ENCODE measurements at regions not wholly inside any gene's neighbourhood (a gene's known extent, or its start where the extent isn't known, plus 50 kb on each side); places are given as distances from the start of the nearest gene placed in this dataset.

DNA sequence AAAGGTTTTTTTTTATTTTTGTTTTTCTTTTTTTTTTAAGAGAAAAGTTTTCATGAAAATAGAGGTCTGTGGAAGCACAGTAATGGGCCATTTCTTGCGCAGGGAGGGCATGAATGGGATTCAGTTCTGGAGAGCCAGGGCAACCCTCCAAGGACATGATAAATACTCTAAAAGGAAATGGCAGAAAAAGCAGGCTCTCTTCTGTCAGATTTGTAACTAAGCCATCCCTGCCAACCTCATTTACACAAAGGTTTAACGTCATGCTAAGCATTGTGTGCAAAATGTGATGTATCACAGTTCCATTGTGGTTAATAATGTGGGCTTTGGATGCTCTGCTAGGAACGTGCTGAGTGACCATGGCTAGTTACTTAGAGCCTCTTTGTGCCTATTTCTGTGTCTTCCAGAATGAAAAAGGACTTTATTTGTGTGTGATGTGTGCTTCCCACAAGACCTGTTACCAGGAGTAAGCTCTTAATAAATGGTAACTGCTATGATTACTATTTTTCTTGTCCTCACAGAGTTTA is 1095.9 kb upstream of the SORCS1 start:
- H3K36me3 ChIP-seq (ENCODE audit: insufficient read depth): no peaks in the 10 kb centered on the region
- WGBS: 59% methylated on average over 3 of the region's 3 CpGs
- no peak for DNase-seq (ENCODE audit: extremely low spot score)
- no peak overlapping the region for H3K4me3 ChIP-seq (ENCODE audit: low read depth, low read length)
- no peak overlapping the region for H3K27ac ChIP-seq (ENCODE audit: low read depth)
- H3K4me1 ChIP-seq (ENCODE audit: insufficient read depth): no peaks in the 10 kb centered on the region

DNA sequence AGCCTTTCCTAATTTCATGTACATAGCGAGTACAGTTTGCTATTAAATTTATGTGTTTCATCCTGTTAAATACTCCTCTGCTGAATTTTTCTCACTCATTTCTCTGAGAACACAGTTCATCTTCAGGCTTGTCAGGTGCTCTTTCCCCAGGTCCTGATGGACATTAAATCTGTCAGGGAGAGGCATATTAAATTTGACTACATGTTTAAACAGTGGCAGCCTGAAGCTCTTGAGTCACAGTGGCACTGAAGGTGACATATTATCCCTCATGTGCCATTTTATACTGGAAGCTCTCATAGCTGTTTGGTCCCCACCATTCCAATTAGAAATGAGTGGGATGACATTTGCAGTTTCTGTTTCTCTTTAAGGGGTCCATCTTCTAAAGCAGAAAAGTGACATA is 1089.6 kb upstream of the SORCS1 start:
- Histone ChIP-seq H3K4me1 (ENCODE audit: insufficient read depth) (no peaks in the 10 kb centered on the region), H3K27ac (ENCODE audit: low read depth) (no peak overlapping the region), H3K36me3 (ENCODE audit: insufficient read depth) (no peaks in the 10 kb centered on the region), H3K4me3 (ENCODE audit: low read depth, low read length) (no peak overlapping the region)
- no peak for DNase-seq (ENCODE audit: extremely low spot score)
- 90% methylated on average over 1 of the region's 1 CpG for WGBS

DNA sequence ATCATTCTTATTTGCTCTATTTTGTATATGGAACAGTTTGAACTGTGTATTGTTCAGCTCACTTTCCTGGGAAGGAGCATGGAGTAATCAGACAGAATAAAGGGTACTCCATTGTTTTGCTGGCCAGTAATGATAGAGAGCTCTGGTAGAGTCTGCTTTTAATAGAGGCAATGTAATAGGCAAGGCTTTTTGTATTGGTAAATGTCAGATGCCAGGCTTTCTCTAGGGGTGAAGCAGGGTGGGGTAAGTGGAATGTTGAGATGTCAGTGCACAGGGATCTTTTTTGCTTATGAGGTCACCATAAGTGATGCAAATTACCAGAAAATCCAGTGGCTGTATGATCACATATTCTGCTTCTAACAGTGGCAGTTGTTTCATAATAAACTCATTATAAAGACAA is 1088.3 kb upstream of the SORCS1 start:
- no peaks in the 10 kb centered on the region for H3K36me3 ChIP-seq (ENCODE audit: insufficient read depth)
- no peaks in the 10 kb centered on the region for H3K4me1 ChIP-seq (ENCODE audit: insufficient read depth)
- DNase-seq (ENCODE audit: extremely low spot score): no peak
- H3K4me3 ChIP-seq (ENCODE audit: low read depth, low read length): no peak overlapping the region
- no peak overlapping the region for H3K27ac ChIP-seq (ENCODE audit: low read depth)

DNA sequence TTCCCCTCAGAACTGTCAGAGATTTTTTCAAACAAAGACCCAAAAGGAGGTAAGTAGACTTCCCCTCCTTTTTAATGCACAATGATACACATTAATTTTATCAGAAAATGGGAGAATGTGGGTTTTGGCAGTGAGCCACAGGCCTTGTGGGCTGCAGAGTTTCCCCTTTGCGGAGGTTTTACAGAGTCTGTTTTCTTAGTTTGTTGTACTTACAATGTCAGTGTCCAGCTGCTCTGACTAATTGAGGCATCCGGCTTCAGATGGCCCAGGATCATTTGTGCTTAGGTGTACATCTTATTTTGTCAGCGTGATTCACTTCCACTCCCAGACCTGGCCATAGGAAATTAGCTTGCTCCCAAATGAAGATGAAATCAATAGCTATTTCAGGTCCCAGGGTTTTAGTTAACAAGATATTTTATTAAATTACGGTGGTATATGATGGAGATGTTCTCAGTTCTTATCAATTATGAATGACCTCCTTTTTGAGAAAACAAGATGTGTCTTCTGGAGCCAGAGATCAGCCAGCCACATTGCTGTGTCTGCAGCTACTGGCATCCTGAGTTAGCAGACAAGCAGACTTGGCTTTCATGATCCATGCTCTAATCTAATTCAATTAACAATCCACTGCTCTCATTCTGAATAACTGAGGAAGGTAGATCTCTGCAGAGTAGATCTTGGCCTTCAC is 1086.6 kb upstream of the SORCS1 start:
- 69% methylated on average over 4 of the region's 4 CpGs for WGBS
- no peak for DNase-seq (ENCODE audit: extremely low spot score)
- Histone ChIP-seq H3K36me3 (ENCODE audit: insufficient read depth) (no peaks in the 10 kb centered on the region), H3K4me3 (ENCODE audit: low read depth, low read length) (no peak overlapping the region), H3K4me1 (ENCODE audit: insufficient read depth) (no peaks in the 10 kb centered on the region), H3K27ac (ENCODE audit: low read depth) (no peak overlapping the region)

DNA sequence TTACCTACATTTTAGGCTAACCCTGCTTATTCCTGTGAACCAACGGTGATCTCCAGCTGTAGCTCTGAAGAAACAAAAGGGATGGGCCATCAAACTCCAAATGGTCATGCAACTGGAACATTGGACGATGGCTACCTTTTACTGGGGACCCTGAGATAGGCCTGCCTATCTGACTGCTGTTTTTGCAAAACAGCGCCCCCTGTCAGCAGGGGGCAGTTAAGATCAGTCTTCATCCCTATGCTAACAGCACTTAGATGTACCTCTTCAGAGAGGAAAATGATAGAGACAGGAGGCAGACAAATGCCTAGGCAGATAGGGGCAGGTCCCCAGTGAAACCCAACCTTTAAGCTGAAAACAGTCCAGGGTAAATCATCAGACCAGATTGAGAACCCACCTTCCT is 1085.4 kb upstream of the SORCS1 start:
- no peaks in the 10 kb centered on the region for H3K4me1 ChIP-seq (ENCODE audit: insufficient read depth)
- WGBS: 85% methylated on average over 3 of the region's 3 CpGs
- DNase-seq (ENCODE audit: extremely low spot score): no peak
- H3K4me3 ChIP-seq (ENCODE audit: low read depth, low read length): no peak overlapping the region
- no peak overlapping the region for H3K27ac ChIP-seq (ENCODE audit: low read depth)
- H3K36me3 ChIP-seq (ENCODE audit: insufficient read depth): no peaks in the 10 kb centered on the region

DNA sequence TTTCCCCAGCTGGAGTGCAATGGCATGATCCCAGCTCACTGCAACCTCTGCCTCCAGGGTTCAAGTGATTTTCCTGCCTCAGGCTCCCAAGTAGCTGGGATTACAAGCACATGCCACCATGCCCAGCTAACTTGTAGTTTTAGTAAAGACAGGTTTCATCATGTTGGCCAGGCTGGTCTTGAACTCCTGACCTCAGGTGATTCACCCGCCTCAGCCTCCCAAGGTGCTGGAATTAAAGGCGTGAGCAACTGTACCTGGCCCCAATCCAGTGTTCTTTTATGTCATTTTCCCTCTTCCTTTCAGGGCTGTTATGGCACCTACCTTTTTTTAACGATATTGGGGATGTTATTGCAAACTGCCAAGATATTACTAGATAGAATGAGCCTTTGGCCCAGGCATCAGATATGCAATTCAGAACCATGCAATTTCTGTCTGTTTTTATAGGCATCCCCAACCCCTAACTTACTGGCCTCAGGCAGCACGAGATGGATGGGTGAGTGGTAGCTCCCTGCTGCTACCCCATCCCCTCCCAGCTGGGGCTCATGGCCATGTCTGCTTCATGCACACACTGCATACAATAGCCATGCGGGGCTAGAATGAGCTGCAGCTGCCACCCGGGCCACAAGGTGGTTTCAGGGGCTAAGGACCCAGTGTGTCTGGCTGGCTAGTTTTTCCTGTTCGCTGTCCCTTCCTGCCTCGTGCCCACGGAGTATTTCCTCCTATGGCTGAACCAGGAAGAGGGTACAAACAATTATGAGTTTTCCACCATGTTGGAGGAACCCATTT is 1080.1 kb upstream of the SORCS1 start:
- Histone ChIP-seq H3K36me3 (ENCODE audit: insufficient read depth) (no peaks in the 10 kb centered on the region), H3K4me1 (ENCODE audit: insufficient read depth) (no peaks in the 10 kb centered on the region), H3K4me3 (ENCODE audit: low read depth, low read length) (no peak overlapping the region), H3K27ac (ENCODE audit: low read depth) (no peak overlapping the region)
- DNase-seq (ENCODE audit: extremely low spot score): no peak
- 93% methylated on average over 9 of the region's 9 CpGs for WGBS

DNA sequence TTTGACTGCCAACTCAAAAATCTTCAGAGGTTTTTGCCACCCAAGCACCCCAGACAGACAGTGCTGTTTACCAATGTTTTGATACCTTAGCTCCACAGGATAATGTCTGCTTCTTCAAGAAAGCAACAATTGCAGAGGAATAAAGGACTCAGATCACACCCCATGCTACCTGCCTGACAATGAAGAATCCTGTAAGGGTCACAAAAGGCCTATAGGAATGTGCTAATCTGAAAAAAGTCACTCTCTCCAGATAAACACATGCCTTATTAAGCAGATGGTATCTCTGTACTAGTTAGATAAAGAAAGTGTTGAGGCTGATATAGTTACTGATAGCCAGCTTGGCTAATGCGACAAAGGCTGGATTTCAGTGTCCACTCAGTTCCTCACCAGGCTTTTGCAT is 1076.7 kb upstream of the SORCS1 start:
- Histone ChIP-seq H3K4me3 (ENCODE audit: low read depth, low read length) (no peak overlapping the region), H3K4me1 (ENCODE audit: insufficient read depth) (no peaks in the 10 kb centered on the region), H3K36me3 (ENCODE audit: insufficient read depth) (no peaks in the 10 kb centered on the region), H3K27ac (ENCODE audit: low read depth) (no peak overlapping the region)
- DNase-seq (ENCODE audit: extremely low spot score): no peak
- WGBS: 78% methylated on average over 1 of the region's 1 CpG

DNA sequence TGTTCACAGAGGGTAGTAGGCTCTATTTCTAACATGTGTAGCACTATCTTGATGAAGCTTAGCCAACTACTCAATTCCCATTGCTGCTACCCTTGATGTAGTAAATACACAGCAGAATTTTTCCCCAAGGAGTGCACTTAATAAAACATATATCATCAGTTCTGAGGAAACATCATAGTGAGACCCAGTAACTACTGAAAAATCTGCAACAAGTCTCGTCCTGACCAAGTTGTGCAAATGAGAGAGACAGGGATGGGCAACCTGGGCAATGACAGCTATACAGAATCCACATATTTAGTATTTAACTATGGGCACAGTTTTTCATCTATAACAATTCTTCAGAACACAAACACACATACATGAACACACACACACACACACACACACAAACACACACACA is 1073.8 kb upstream of the SORCS1 start:
- WGBS: 58% methylated on average over 1 of the region's 1 CpG
- Histone ChIP-seq H3K4me3 (ENCODE audit: low read depth, low read length) (no peak overlapping the region), H3K4me1 (ENCODE audit: insufficient read depth) (no peaks in the 10 kb centered on the region), H3K36me3 (ENCODE audit: insufficient read depth) (no peaks in the 10 kb centered on the region), H3K27ac (ENCODE audit: low read depth) (no peak overlapping the region)
- no peak for DNase-seq (ENCODE audit: extremely low spot score)

DNA sequence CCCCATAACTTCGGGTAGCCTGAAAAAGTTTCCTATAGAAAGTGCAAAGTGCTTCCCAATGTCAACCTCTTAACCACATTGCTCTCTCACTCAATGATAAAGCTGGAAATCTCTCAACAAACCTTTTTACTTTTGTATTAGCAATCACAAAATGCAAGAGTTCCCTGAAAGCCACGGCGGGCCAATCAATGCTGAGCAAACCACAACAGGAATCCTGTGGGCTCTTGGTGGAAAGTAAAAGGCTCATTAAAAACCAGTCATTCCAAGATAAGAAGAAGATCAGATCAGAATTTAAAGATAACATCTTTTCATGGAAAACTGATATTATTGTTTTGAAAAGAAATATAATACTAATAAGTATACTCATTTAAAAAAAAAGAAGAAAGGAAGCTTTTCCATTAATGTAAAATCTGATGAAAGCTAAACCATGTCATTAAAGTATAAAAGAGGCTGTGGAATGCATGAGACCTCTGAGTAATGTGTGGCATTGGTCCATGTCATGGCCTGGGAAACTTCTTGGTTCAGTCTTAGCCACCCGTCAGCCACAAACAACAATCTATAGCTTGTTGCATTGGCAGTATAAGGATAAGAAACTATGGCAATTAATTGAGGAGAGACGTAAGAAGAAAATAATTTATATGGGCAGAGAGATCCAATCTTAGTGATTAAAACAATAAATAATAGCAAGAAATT is 1066.1 kb upstream of the SORCS1 start:
- Histone ChIP-seq H3K4me1 (ENCODE audit: insufficient read depth) (no peaks in the 10 kb centered on the region), H3K36me3 (ENCODE audit: insufficient read depth) (no peaks in the 10 kb centered on the region), H3K4me3 (ENCODE audit: low read depth, low read length) (no peak overlapping the region), H3K27ac (ENCODE audit: low read depth) (no peak overlapping the region)
- WGBS: 78% methylated on average over 5 of the region's 5 CpGs
- no peak for DNase-seq (ENCODE audit: extremely low spot score)

DNA sequence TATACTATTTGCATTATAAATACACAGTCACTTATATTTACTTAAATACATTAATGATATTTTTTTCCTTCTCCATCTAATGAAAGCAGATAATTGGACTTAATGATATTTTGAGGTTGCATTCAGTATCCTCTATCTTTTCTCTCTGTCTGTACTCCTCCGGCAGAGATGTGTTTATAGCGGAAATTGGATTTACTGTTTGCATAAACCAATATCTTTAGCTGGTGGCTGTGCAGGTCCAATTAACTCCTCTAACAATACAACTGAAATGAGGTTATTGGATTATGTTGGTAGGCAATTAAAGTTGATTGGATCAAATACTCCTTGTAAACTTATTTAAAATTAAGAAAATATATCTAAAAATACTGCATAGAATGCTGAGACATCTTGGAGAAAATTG is 1044.2 kb upstream of the SORCS1 start:
- Histone ChIP-seq H3K36me3 (ENCODE audit: insufficient read depth) (no peaks in the 10 kb centered on the region), H3K4me1 (ENCODE audit: insufficient read depth) (no peaks in the 10 kb centered on the region), H3K27ac (ENCODE audit: low read depth) (no peak overlapping the region), H3K4me3 (ENCODE audit: low read depth, low read length) (no peak overlapping the region)
- DNase-seq (ENCODE audit: extremely low spot score): no peak
- WGBS: 88% methylated on average over 2 of the region's 2 CpGs

DNA sequence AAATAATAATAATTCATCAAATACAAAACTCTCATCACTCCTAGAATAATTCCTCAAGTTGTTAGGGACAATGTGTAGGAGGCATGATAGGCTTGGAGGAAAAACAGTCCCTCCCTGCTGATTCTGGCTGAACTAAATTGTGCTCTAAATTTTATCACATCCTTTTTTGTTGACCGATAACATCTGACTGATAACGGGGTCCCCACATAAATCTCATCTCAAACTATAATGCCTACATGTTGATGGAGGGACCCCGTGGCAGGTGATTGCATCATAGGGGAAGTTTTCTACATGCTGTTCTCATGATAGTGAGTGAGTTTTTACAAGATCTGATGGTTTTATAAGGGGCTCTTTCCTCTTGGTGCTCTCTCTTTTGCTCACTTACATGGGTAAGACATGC is 1043.5 kb upstream of the SORCS1 start:
- no peak for DNase-seq (ENCODE audit: extremely low spot score)
- WGBS: 46% methylated on average over 3 of the region's 3 CpGs
- Histone ChIP-seq H3K36me3 (ENCODE audit: insufficient read depth) (no peaks in the 10 kb centered on the region), H3K4me3 (ENCODE audit: low read depth, low read length) (no peak overlapping the region), H3K4me1 (ENCODE audit: insufficient read depth) (no peaks in the 10 kb centered on the region), H3K27ac (ENCODE audit: low read depth) (no peak overlapping the region)

DNA sequence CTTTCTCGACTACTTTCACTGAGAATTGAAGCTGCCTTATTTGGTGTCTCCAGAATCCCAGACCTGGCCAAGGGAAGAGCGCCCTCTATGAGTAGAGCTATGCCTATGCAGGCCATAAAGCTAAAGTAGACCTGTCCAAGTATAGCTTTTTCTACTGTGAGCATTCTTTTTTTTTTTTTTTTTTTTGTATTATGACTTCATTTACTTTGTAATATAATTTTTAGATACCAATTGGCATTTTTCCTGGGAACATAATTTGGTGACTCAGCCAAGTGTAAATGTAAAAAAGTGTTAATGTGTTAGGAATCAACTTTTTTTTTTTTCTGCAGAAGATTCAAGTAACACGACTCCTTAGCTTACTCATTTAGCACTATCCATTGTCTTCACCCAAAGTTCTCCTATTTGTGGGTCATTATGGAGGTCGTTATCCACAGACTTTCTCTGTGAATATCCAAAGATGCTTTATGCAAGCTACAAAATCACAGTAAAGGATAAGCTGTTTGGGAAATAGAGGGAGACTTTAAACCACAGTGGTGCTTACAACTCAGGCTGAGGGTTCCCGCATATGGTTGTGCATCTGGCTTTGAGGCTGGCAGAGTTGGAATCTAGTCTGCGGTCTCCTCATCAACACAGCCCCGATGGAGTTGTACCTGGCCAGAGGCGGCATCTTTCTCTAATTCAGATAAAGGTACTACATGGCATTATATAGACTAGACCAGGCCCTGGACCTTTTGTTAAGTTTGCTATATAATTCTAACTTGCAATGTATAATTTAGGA is 1040.2 kb upstream of the SORCS1 start:
- Histone ChIP-seq H3K27ac (ENCODE audit: low read depth) (no peak overlapping the region), H3K4me1 (ENCODE audit: insufficient read depth) (no peaks in the 10 kb centered on the region), H3K36me3 (ENCODE audit: insufficient read depth) (no peaks in the 10 kb centered on the region), H3K4me3 (ENCODE audit: low read depth, low read length) (no peak overlapping the region)
- DNase-seq (ENCODE audit: extremely low spot score): peak; percentile 20
- WGBS: 68% methylated on average over 8 of the region's 8 CpGs

DNA sequence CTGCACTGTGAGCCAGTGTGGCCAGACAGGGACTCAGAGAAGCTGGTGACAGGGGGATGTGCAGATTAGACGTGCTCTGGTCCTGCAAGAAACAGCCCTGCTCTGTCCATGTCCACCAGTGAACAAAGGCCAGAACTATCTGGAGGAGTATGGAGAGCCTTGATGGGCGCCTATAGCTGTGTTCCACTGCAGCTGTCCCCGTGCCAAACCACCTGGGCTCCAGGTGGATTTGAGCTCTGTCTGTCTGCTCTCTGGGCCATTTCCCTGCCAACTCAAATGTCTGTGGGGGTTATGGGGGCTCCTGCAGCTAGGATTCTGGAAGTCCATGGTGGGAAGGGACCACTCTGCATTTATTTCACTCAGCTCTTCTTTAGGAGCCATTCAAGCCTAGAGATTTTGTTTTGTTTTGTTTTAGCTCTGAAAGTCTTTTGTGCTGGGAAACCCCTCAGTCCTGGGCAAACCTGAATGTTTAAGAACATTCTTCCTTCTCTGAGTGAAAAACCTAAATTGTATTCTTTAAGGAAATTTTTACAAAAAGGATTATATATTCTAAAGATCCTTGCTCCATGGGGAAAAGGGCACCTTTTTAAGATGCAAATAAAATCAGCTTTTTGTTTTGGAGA is 1039.5 kb upstream of the SORCS1 start:
- no peak for DNase-seq (ENCODE audit: extremely low spot score)
- H3K36me3 ChIP-seq (ENCODE audit: insufficient read depth): no peaks in the 10 kb centered on the region
- no peaks in the 10 kb centered on the region for H3K4me1 ChIP-seq (ENCODE audit: insufficient read depth)
- H3K27ac ChIP-seq (ENCODE audit: low read depth): no peak overlapping the region
- WGBS: 91% methylated on average over 3 of the region's 3 CpGs
- H3K4me3 ChIP-seq (ENCODE audit: low read depth, low read length): no peak overlapping the region

Data from urinary bladder (tissue), 3 donors.